Activated T-cell treated with anti-CD3 and anti-CD28 coated beads for 1 hour (primary cell): ENCODE measurements at regions not wholly inside any gene's neighbourhood (a gene's known extent, or its start where the extent isn't known, plus 50 kb on each side); places are given as distances from the start of the nearest gene placed in this dataset.
"Not testable (repeated sequence)": the region's sequence is repeated elsewhere in the genome, so short reads cannot be mapped to it uniquely, and the experiment has no call there.

ENCODE experiments used
- DNase-seq: peaks from one replicate; pipeline ENCODE4 v3.0.0-alpha.2; 2020; ENCODE audit warnings: low read depth

DNA sequence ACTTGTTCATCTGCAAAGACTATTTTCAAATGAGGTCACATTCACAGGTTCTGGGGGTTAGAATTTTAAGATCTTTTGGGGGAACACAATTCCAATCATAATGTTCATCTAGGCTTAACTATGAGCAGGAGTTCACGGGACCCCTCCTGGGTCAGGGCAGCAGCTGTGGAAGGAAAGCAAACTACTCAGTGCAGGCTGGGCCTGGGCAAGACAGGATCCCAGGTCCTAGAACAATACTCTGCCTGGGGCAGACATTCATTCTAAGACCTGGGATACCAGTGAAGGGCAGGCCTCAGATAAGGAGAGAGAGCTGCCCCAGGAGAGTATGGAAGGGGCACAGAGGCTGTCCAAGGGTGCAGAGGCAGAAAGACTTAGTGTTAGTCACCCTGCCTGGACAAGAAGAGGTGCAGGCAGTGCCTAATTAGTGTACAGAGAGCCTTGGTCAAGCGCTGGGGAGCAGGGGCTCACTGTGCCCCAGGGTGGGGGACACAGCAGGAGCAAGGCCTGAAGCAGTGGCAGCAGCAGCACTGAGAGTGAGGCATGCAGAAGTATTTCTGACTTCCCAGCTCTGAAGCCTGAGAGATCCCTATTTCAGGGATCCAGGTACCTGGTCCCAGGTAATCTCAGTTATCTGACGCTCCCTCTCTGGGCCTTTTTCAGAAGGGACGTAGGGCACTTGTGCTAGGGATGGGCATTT is 123.0 kb upstream of the MAMLD1 start:
- DNase-seq = no peak

DNA sequence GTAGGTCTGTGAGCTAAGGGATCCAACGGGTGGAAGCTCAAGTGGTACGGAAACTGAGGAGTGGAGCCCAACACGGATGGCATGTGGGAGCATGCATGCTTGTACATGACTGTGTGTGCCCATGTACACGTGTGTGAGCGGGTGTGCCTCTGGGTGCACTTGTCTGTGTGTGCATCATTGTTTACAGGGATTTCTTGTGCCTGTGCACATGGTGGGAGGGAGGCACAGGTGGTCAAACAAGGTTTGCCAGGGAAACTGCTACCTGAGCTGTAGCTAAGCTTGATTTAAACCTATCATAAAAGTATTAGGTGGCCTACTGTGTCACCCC is 122.5 kb upstream of the MAMLD1 start:
- no peak for DNase-seq

DNA sequence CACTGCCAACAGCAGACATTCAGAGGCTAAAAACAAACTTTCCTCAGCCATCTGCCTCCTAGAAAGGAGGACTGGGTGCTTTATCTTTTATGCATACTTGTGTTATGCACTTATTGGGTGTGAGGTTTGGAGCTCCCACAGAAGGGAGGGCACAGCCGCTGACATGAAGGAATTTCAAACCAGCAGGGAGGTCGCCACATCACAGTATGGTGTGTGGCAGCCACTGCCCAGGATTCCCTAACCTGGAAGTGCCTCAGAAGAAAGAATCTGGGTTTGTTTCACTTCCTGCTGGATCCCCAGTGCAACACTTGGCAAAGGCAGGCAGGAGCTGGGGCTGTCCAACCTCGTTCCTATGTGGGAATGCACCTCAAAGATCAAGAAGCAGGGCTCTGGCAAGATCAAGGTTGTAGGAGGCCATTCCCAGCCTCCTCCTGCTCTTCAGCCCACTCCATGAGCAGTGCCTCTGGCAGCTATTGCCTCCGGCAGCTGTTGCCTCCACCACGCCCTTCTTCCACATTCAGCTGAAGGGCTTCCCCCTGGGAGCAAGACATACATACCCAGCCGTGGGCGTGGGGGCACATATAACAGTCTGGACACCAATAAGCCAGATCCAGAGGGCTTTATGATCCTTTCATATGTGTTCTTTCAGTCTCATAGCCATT is 109.0 kb upstream of the MAMLD1 start:
- no peak for DNase-seq

DNA sequence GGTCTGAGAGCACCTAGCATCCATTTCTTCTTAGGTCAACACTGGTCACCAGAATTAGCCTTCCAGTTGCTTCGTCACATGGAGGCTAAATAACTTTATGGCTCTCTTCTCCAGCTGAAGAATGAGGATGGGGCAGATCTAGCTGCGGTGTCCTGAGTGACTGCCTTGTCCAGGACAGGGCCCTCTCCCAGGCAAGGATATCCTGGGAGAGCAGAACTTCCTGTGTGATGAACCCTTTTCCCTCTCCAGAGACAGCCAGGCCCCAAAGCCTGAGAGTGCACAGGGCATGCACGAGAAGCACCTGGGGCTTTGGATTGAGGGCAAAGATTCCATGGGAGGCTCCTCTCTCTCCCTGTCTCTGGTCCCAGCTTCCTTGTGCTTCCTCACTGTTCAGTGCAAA is 108.2 kb upstream of the MAMLD1 start:
- no peak for DNase-seq

DNA sequence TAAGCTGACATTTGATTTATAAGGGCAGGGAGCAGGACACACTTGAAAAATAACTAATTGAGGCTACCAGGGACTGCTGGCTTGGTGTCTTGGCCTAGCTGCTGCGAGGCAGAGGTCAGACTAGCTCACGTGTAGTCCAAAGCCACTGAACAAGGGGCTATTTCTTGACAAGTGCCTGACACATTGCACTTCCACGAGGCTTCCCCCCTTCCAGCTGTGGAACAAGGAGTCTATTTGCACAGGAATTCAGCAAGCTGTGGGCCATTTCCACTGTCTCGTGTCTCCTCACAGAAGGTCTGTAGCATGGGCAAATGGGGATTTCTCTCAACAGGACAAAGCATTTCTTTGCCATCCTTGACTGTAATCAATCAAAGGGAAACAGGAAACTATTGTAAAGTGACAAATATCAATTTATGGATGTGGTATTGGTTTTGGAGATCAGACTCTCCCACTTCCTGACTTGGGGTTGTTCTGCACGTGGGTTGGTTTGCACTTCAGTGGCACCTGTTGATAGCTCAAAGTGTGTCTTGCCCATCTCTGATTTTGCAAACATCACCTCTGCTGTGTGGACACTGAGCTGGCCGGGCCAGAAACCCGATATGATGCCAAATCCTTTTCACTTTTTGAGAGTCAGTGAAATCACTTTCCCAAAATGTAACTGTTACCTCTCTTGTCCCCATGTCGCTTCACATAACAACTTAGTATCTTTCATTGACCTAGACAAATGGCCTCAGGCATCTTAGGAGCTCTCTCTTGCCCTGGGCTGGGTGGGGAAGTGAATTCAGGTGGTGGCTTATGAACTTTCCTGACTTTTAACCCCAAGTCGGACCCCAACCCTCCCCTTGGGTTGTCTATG is 107.4 kb upstream of the MAMLD1 start:
- DNase-seq = no peak

DNA sequence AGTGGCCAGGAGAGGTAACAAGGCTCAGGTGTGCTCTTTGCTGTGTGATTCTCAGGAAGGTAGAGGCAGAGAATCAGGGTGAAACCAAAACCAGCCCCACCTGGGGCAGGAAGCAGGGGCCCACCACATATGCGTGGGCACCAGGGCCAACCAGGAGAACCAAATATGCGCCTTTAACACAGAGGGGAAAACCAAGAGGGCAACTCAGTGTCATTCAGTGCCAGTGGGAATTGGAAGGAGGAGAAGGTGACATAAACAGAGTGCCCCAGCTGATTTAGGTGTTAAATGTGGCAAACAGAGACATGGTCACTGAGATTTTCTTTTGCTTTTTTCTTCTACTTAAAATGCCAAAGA is 106.8 kb upstream of the MAMLD1 start:
- no peak for DNase-seq

DNA sequence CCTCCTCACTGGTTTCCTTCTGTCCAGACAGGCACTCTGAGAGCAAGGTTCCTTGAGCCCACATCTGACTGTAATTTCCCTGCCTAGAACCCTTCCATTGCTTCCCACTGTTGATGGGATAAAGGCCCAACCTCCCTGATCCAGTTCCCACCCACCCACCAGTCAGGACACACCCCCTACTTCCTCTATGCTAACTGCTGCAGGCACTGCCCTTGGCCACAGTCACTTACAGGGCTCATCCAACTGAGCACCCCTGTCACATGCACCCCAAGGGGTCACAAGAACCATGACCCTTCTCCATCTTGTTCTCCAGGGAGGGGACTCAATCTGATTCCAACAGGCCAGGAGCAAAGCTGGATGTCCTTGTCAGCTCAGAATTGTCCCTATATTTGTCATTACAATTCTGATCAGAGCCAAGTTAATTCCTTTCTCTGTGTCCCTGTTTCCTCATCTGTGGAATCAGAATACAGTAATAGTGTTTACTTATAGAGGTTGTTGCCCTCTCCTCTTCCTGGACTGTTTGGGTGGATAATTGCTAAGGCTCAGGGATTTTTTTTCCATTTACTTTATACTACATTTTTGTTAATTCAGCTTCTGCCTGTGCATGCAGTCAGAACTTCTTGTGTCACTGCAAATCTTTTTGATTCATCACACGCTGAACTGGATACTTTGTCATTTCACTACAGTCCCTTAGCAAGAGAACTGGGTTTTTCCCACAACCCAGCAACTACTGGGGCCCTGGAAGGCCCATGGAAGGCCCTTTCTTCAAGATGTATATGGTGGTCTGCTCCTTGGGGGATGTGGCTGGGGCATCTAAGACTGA is 105.6 kb upstream of the MAMLD1 start:
- no peak for DNase-seq

DNA sequence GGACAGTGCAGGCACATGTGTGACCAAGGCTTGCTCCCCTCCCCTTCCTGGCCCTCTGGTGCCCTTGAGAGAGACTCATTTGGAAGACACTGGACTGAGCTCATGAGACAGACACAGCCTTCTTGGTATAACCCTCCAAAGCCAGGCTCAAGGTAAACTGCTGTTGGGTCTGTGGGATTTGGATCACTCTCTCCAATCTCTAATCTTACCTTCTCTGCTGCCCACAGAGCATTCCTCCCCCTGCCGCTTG is 105.0 kb upstream of the MAMLD1 start:
- DNase-seq = no peak

DNA sequence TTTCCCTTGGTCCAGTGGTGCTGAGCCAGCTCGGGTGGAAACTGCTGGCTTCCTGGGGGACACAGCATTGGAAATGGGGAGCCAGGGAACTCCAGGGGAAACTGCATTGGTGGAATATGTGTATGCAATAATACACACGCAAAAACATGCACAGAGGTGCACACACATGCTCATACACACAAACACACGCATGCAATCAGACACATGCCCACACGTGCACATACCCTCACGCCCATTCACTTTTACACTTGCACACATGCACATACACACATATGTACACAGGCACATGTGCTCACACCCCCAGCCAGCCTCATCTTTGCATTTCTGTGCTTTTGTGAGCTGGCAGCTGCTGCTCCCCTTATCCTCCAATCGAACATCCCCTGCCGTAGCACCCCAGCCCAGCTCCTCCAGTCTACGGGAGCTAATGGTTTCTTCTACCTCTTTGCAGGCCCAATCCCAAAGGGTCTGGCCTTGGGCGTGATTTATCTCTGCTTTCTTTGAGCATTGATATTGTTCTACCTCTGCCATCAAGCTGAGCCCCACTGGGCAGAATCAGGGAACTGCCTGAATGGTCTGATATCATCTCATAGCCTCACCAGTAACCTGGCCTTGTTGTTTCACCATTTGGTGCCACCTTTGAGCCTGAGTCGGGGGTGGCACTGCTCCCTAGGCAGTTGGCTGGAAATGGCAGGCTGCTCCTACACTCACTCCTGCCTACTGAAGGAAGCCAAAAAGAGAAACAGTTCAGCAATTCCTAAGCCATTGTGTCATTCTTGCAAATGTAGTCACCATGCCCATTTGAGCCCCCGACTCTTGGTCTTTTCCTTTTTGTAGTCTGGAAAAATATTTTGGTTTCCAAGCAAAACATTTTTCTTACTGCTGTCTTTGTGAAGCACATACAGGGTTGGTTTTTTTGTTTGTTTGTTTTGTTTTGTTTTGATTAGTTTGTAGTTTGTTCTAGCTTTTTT is 104.4 kb upstream of the MAMLD1 start:
- no peak for DNase-seq

DNA sequence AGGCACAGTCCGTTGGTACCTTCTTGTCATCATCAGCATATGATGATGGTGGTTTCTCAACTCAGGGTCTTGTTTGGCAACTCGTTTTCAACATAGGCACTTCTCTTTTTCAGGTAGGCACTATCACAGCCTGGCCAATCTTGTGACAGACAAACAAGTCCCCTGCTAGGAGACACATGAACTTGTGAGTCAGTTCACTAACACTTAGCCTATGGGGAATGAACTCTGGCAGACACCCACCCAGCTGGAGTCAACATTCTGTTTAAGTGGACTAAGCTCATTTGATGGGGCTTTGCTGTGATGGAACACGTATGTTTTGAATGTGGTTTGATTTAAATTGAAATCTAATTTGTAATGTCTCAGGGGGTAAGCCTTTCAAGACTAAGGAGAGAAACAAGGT is 100.7 kb upstream of the MAMLD1 start:
- no peak for DNase-seq

DNA sequence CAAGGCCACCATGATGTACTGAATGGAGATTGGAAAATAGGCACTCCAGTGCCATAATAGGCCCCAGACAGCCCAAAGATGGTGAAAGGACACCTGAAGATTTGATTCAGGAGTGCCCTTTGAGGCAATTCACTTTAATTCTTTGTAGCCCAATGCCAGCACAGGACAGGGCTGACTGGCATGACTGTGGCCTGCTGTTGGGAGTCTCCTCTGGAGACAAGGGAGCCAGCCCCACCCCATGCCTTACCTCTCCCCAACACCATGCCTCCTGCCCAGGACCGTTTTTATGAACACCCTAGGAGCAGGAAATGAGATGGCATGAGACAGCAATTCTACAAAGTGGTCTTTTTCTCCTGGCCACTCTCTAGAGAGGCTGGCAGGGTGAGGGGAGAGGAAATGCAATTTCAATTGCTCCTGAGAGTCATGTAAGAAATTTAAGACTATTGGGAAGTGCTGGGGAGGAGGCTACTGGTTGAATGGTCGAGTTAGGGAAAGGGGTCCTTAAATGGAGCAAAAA is 94.2 kb upstream of the MAMLD1 start:
- DNase-seq = no peak

DNA sequence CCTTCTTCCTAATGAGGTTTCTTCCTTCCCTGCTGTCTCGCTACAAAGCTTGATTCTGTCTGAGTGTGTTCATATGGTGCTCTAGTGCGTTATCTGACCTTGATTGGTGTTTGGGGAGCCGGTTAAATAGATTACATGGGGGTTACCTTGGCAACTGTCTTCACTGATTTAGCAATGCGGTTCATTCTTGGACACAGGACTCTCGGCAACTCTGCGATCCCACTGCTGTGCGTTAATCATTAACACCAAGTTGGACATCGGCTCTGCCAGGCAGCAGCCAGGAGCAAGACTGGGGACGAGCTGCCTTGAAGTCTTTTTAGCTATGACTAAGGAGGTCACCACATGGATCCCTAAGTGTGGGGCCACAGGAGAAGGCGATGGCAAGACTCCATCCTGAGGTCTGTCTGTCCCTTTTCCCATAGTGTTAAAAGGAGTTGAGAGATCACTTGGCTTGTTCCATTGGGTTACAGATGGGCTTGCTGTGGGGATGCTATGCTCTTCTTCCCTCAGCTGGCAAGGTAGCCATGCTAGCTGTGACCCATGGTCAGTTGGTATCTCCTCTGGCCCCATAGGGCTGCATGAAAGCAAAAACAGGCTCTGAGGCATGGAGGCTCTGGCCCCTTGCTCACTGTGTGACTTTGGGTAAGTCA is 93.4 kb upstream of the MAMLD1 start:
- no peak for DNase-seq

DNA sequence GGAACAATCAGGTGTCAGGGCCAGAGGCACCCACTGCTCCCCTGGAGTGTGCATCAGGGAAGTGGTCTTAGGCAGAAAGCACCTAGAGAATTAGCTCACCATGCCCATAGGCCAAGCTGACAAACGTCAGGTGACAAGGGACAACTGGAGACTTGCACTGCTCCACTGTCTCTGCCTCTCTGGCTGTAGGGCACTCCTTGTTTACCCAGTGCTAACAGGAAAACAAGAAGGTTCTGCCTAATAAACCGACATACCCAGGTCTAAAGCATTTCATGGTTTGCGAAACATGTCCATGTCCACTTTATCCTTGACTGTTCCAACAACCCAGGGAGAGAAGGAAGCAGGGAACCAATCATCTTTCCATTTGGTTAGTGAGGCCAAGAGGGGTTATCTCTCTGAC is 92.5 kb upstream of the MAMLD1 start:
- DNase-seq = no peak

DNA sequence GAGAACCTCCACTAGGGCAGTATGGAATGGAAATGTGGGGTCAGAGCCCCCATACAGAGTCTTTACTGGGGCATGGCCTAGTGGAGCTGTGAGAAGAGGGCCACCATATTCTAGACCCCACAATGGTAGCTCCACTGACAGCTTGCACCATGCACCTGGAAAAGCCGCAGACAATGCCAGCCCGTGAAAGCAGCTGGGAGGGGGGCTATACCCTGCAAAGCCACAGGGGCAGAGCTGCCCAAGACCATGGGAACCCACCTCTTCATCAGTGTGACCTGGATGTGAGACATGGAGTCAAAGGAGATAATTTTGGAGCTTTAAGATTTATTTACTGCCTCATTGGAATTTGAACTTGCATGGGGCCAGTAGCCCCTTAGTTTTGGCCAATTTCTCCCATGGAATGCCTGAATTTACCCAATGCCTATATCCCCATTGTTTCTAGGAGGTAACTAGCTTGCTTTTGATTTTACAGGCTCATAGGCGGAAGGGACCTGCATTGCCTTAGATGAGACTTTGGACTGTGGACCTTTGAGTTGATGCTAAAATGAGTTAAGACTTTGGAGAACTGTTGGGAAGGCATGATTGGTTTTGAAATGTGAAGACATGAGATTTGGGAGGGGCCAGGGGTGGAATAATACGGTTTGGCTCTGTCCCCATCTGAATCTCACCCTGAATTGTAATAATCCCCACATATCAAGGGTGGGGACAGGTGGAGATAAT is 89.4 kb upstream of the MAMLD1 start:
- DNase-seq = not testable (repeated sequence)

DNA sequence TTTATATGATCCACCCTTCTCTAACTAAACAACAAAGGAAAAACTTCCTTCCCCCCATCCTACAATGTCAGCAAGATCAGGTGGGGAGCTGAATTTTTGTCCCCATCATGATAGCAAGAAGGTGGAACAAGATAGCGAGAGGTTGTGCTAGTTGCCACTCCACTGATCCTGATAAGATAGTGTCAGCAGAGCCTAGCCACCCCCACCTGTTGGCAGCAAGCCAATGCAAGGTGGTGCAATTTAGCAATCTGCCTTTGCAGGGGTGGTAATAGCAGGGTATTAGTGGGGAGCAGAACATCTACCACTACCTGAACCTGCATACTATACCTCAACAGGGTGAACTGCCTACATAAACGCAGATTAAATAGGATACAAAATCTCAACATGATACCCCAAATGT is 80.2 kb upstream of the MAMLD1 start:
- no peak for DNase-seq

DNA sequence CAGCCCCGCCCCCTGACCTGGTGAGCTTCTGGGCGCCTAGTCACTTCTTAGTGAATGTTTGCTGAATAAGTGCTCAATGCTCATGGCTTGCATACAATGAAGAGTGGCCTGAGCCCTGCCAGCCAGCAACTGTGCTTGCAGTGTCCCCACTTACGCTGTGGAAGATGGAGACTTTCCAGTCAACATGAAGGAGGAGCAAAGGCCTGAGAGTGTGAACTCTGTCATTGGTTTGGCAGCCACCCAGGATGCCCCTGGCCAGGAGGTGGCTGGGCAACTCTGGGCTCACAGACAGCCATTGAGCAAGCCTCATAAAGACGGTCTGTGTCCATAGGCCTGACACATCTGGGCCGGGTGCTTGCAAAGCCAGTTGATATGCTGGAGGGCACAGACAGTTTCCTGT is 72.1 kb upstream of the MAMLD1 start:
- no peak for DNase-seq

DNA sequence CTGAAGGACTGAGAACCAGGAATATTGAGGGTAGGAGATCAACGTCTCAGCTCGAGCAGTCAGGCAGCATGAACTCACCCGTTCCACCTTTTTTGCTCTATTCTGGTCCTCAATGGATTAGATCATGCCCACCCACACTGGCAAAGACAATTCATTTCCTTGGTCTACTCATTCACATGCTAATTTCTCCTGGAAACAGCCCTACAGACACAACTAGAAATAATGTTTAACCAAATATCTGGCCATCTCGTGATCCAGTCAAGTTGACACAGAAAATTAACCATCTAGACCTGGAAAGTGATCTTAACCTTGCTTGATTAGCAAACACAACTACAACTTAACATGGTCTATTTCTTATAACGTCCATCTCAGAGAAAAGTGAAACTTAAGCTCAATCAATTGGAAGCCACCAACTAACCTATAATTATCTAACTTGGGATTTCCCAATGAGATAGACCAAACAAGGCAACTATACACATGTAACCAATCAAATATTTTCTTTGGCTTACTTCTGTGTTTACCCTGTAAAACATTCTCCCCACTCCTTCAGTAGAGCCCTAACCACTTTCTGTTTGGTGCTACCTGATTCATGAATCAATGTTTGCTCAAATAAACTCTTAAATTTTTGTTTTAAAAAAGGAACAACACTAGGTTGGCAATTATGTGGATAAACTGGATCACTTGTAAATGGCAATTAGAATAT is 69.7 kb upstream of the MAMLD1 start:
- no peak for DNase-seq

DNA sequence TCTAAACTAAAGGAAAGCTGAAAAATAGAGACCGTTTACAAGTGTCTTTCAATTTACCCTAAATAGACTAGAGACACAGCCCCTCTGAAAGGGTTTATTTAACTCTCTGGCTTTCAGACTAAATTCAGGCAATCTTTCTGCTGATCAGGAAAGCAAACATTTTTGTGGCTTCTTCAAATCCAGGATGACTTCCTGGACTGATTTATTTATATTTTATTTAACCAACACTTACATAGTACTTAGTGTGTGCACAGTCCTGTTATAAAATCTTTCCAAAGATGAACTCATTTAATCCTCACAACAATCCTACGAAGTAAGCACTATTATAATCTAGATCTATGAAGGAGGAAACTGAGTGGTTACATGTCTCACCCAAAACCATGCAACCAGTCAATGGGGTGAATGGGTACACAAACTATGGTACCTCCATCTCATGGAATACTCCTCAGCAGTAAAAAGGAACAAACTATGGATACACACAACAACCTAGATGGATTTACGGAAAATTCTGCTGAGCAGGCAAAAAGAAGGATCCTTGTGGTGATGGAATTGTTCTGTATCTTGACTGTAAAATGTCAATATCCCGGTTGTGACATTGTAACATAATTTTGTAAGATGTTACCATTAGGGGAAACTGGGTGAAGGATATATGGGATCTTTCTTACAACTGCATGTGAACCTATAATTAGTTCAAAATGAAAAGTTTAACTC is 64.1 kb upstream of the MAMLD1 start:
- DNase-seq = no peak

DNA sequence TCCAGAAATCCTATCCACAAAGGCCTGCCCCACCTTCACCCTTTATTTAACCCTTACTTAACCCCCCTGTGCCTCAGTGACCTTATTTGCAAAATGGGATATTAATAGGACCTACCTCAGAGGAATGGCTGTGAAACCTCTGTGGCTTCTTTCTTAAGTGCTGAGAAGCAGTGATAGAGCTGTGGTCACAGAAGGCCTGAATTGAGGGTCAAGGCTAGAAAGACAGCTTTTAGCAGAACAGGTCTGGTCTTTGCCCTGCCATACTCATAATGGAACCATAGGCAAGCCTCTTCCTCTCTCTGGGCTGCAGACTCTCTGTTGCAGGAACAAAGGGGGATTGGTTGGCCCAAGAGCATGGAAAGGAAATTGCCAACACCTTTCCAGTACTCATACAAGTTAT is 63.5 kb upstream of the MAMLD1 start:
- DNase-seq = no peak
